ENCODE measurements at regions not wholly inside any gene's neighbourhood (a gene's known extent, or its start where the extent isn't known, plus 50 kb on each side); places are given as distances from the start of the nearest gene placed in this dataset.

DNA sequence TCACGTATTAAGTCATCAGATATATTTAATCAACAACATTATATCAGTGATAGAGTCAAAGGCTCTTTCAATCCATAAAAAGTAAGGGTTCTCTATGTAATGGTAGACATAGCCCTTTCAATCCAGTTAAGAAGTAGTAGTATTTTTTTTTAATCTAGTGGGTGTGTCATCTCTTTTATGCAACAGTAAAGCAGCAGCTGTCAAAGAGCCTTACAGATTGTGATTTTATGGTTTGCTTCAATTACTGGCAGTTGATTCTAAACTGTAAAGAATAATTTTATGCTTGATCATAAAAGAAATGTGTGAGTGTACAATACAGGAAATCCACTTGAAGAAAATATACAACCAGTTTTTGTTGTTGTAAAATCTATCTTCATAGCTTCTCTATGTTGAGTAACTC lies 902.6 kb upstream of the MBL2 start:
- TF ChIP-seq, protein P1, sequence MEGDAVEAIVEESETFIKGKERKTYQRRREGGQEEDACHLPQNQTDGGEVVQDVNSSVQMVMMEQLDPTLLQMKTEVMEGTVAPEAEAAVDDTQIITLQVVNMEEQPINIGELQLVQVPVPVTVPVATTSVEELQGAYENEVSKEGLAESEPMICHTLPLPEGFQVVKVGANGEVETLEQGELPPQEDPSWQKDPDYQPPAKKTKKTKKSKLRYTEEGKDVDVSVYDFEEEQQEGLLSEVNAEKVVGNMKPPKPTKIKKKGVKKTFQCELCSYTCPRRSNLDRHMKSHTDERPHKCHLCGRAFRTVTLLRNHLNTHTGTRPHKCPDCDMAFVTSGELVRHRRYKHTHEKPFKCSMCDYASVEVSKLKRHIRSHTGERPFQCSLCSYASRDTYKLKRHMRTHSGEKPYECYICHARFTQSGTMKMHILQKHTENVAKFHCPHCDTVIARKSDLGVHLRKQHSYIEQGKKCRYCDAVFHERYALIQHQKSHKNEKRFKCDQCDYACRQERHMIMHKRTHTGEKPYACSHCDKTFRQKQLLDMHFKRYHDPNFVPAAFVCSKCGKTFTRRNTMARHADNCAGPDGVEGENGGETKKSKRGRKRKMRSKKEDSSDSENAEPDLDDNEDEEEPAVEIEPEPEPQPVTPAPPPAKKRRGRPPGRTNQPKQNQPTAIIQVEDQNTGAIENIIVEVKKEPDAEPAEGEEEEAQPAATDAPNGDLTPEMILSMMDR (IDR thresholded peaks at IDR 0.05) = no peak
- no peak for TF ChIP-seq POLR2AphosphoS5 (IDR thresholded peaks at IDR 0.05)
